NCI-H1694 treated with DMSO at 0.1 percent for 48 hours (cell line): ENCODE measurements at regions not wholly inside any gene's neighbourhood (a gene's known extent, or its start where the extent isn't known, plus 50 kb on each side); places are given as distances from the start of the nearest gene placed in this dataset.

Experiments used
- DNase-seq: peaks from one replicate; lab custom pipeline; 2025; lab: John Stamatoyannopoulos, UW

DNA sequence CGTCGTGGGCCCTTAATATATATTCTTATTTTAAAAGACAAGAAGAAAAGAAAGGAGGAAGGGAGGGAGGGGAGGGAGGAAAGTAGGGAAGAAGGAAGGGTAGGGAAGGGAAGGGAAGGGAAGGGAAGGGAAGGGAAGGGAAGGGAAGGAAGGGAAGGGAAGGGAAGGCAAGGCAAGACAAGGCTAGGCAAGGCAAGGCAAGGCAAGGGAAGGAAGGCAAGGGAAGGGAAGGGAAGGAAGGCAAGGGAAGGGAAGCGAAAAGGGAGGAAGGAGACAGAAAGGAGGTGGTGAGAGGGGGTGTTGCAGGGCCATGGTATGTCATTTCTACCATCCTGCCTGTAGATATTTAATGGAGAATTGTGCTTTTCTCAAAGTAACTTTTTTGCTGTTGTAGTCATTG lies 83.9 kb upstream of the BTBD3 start:
- DNase-seq, result no peak

DNA sequence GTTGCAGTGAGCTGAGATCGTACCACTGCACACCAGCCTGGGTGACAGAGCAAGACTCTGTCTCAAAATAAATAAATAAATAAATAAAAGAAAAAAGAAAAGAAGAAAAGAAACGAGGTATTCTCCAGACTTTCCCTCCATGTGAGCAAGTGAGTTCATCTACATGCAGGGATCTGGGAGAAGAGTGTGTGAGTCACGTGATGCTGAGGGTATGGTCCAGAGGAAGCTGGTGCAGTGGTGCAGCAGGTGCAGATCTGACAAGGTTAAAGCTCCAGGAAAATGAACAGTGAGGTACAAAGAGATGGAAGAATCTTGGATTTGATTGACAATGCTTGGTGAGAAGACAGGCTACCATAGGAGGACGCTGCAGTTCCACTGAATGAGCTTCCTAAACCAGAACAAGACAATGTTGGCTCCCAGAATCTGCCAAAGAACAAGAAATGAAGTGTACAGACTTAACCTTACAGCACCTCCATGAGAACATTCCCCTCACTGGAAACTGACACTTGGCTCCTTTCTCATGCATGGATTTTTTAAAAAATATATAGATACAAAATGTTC lies 79.5 kb upstream of the BTBD3 start:
- DNase-seq, result no peak

DNA sequence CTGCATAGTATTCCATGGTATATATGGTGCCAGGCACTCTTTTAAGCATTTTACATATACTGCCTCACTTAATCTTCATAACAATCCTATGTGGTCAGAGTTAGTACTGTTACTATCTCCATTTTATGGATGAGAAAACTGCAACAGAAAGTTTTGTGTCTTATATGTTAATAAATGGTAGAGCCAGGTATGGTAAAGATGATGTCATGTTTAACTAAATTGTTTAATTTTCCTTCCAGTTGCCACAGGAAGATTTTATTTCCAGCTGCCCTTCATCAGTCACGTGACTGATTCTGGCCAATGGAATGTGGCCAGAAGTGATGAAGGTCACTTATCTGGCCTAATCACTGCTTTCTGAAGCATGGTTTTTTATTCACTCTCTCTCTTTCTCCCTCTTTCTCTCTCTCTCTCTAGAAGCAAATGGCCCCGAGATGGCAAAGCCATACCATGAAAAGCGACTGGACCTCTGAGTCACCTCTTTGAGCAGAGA lies 75.7 kb upstream of the BTBD3 start:
- DNase-seq, result no peak

DNA sequence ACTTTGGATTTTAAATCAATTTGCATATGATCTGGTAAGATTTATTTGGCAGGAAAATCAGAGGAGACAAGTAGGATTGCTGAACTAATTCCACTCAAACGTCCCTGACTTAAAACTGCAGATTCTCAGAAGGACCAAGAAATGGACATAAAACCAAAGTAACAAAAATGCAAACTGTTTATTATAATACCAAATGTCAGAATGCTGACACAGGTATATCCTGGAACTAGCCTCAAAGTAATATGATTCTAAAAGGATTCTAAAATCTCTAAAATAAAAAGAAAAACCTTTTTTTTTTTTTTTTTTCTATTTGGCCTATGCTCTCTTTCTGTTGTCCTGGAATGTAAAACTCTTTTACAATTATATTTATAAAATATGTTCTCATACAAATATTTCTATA lies 74.4 kb upstream of the BTBD3 start:
- DNase-seq, result no peak

DNA sequence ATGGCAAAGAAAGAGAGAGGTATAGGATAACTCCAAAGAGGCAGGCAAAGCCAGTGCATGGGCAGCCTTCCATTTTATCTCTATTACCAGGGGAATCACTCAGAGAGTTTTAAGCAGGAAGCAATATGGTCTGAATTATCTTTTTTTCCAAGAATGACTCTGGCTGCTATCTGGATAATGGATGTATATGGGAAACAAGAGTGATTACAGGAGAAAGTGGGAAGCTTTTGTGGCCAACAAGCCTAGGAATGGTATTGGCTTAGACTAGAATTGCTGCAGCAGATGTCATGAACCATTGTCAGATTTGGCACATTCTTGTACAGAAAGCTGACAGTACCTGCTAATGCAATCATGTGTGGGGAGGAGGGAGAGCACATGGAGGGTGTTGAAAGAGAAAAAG lies 73.0 kb upstream of the BTBD3 start:
- no peak for DNase-seq

DNA sequence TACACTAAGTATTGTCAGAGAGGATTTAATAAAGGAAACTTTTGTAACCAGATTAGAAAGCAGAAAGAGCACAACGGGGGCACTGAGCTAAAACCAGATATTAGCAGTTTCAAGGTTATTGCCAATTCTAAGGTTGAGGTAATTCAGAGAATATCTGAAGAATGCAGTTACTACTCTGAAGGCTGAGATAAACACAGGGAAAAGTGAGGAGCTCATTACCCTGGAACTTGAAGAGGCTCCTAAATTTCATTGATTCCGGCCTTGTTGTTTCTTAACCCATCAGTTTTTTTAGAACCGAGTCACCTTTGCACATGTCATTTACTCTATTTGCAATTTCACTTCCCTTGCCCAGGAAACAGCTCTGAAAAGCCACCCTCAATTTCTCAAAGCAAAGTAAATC lies 72.4 kb upstream of the BTBD3 start:
- DNase-seq, result no peak

DNA sequence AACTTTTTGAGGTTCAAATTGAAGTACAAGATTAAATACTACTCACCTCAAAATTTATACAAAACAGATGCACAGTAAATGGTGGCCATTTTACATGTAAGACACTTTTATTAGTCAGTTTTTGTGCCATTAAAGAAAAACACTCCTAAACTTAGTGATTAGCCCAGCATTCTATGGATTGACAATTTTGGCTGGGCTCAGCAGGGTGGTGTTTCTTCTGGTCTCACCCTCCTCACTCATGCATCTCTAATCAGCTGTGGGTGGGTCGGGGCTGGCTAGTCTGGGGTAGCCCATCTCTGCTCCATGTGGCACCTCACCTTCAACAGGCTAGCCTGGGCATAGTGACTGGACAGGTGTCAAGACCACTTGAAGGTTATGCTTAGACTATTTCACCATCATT lies 71.6 kb upstream of the BTBD3 start:
- DNase-seq, result no peak

DNA sequence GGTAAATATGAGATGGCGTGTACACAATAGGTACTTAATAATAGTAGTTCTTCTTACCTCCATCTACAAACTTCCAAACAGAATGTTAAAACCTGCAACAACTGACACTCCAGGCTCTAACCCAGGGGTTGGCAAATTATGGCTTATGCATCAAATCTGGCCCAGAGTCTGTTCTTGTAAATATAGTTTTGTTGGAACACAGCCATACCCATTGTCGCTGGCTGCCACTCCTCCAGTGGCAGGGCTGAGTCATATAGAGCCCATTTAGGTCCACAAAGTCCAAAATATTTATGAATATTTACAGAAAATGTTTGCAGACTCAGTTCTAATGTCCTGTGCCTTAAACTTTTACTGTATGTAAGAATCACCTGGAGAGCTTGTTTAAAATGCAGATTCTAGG lies 69.9 kb upstream of the BTBD3 start:
- no peak for DNase-seq

DNA sequence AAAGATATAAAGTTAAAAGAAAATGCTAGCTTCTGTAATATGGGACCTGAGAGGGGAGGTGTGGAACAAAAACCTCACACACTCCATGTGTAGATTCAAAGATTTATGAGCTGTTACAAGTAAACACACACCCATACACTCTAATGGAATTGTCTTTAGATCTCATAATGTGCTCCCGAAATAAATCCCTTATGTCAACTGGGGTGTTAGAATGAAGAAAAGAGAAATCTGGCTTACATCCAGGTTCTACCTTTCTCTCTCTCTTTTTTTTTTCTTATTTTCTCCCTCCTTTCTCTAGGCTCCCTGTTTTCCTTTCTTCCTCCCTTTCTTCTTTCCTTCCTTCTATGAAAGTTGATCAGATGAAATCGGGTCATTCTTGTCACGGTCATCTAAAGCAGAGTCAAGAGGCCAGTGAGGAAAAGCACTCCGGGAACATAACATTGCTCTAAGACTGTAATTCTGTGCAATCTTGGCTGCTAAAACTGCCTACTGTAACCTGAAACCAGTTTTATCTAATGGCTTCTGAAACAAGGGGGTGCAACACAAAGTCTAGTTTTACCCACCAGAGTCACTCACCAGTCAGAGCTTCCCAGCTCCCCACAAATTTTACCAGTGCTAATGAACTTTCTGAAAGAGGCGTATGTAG lies 68.3 kb upstream of the BTBD3 start:
- DNase-seq, result no peak

DNA sequence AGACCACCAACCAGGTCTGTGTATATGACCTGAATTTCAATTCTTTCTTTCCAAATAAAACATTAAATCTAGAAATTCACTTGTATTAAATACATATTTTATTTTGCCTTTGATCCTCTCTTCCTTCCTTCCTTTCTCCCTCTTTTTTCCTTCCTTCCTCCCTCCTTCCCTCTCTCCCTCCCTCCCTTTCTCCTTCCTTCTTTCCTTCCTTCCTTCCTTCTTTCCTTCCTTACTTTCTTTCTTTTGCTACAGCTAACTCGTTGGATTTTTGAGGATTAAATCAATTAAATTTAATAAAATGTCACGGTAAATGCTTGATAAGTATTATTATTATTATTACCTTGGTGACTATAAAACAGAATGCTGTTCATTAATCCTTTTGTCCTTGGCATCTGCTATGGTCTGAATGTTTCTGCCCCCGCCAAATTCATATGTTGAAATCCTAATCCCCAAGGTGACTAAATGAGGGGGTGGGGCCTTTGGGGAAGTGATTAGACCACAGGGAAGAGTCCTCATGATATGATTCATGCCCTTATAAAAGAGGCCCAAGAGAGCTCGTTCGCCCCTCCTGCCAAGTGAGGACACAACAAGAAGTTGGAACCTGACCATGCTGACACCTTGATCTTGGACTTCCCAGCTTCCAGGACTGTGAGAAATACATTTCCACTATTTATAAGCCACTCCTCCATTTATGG lies 67.6 kb upstream of the BTBD3 start:
- DNase-seq, result no peak

DNA sequence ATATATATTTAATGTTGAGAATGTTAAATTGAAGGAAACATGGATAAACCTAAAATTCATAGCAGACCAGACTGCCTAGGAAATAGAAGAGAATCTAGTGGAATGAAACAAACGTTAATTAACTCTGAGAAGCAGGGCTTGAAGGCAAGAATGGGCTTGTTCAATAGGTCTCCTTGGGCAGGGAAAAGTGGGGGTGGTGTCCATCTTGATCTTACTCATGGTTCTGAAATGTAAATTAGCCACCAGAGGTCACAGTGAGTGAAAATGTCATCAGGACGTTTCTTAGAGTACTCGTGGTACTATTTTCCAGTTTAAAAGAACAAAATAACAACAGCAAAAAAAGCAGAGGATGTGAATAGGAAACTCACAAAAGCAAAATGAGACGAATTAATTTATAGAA lies 66.8 kb upstream of the BTBD3 start:
- no peak for DNase-seq

DNA sequence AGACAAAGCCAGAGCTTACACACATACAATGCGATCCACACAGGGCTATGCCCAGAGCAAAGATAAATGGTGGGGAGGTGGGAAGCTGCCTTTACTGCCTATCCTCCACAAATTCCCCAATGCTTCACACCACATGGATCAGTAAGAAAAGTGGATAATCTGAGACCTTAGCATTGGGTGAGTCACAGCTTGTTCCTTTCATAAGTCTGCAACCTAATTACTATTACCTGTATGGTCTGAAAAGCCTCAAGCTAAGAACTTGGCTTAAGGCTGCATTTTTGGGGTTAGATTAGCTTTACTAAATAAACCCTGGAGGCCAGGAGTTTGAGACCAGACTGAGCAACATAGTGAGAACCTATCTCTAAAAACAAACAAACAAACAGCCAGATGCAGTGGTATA lies 66.0 kb upstream of the BTBD3 start:
- no peak for DNase-seq

DNA sequence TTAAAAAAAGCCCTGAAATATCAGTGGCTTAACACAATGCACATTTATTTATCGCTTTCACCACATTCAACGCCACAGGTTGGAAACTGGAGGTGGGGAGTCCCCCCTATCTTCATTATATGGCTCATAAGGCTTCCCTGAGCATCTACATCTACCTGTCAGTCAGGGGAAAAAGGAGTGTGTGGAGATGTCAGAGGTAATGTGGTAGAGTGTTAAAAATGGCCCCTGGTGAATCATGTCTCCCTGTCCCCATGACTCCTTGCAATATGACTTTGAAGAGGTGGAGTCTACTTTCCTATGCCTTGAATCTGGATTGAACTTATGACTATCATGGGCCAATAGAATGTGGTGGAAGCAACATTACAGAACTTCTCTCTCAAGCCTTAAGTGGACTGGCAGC lies 65.5 kb upstream of the BTBD3 start:
- DNase-seq, result no peak

DNA sequence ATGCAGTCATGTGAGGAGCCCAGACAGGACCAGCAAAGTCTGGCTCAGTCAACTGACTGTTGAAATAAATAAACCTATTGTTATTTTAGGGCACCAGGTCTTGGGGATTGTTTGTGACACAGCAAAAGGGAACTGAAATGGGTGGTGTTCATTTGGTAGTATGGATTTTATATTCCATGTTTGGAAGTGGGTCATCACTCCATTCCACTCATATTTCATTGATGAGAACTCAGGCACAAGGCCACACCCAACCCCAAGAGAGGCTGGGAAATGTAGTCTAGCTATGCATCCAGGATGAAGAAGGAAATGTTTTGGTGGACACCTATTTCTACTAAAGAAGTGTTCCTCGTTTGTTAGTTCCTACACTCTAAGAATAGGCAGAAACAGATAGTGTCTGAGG lies 64.9 kb upstream of the BTBD3 start:
- no peak for DNase-seq

DNA sequence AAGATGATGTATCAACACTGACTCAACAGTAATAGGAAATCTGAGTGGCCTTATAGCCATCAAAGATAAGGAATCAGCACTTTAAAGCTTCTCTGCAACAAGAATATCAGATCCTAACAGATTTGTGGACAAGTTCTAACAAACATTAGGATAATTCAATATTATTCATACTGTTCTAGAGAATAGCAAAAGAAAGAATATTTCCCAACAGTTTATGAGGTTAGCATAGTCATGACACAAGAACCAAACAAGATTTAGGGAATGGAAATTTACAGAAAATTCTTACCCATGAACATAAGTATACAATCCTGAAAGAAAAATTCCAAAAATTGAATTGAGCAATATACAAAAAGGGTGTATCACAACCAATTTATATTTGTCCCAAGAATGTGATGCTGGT lies 64.3 kb upstream of the BTBD3 start:
- DNase-seq, result no peak

DNA sequence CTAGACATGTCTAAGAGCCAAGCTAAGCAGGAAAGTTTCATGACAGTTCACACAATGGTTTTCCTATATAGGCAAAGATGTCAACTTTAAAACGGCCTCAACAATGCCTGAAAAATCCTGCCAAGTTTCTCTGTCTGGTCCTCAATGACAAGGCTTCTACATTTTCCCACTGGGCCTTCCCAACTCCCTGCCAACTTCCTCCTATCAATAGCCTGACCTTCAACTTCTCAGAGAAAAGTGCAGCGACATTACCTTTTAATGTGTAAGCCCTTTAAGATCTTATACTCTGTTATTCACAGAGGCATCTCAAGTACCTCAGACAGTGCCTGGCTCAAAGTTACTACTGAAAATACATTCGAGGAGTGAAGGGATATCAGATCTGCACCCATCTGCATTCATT lies 56.2 kb upstream of the BTBD3 start:
- DNase-seq, result no peak

DNA sequence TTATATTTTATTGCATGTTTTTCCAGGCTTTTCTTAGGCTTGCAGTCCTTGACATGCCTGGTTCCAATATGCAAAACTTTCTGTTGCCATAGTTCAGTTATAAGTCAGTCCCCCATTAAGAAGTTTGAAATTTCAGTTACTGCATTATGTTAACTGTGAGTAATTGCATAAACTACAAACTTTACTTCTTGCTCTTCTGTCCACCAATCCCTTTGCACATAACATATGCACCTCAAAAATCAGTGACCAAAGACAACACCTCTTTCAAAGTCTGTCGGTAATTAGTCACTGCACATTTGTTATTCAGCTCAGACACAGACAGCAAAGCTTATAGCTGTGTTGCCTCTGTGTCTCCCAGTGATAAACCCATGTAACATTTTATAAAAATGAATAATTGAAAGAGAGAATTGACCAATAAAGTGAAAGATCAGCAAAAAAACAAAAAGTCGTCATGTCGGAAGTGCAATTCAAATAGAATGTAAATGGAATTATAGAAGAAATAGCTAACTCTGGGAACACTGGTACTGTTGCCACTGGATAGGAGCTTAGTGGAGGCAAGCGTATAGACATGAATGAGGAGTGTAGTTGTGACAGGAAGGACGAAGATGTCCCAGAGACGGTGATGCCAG lies 50.3 kb upstream of the BTBD3 start:
- DNase-seq, result no peak
